Esophagus muscularis mucosa (tissue), 4 donors: ENCODE measurements at regions not wholly inside any gene's neighbourhood (a gene's known extent, or its start where the extent isn't known, plus 50 kb on each side); places are given as distances from the start of the nearest gene placed in this dataset.

Source experiments
- DNase-seq: peaks from one replicate; pipeline ENCODE4 v3.0.0-alpha.2; 2017; ENCODE audit errors: extremely low spot score
- H3K27ac ChIP-seq, 4 donors: fragments of 200-600 bp; sonication (generic); replicated peaks in 1 of 4; 1 replicate in 3 of 4; 2 replicates in 1 of 4; pipeline ENCODE4 v1.5.1; 2016 to 2019; ENCODE audit warnings: mild to moderate bottlenecking in 1 of 4
- H3K27me3 ChIP-seq, 4 donors: fragments of 200-600 bp; sonication (generic); one replicate each; pipeline versions ENCODE4 v1.5.1 to v1.6.0; 2016 to 2019
- H3K36me3 ChIP-seq, 4 donors: fragments of 200-600 bp; sonication (generic); one replicate each; pipeline ENCODE4 v1.5.1; 2016 to 2019
- H3K4me1 ChIP-seq, 4 donors: fragments of 200-600 bp; sonication (generic); one replicate each; pipeline ENCODE4 v1.5.1; 2016 to 2019
- H3K4me3 ChIP-seq, 4 donors: fragments of 200-600 bp; sonication (generic); 1 replicate in 2 of 4; 2 replicates in 2 of 4; pipeline ENCODE4 v1.5.1; 2016 to 2019; ENCODE audit warnings: mild to moderate bottlenecking in 4 of 4, moderate library complexity in 1 of 4
- H3K9me3 ChIP-seq, 4 donors: fragments of 200-600 bp; sonication (generic); 1 replicate in 3 of 4; 2 replicates in 1 of 4; pipeline ENCODE4 v1.5.1; 2016 to 2019
- EP300 ChIP-seq: sonication (generic); formaldehyde crosslinking; IDR thresholded peaks from one replicate; pipeline ENCODE4 v1.6.1; 2017; ENCODE audit warnings: antibody characterized with exemption
- POLR2A ChIP-seq: fragments of 450-650 bp; IDR thresholded peaks from one replicate; pipeline ENCODE4 v1.6.1; 2017; ENCODE audit warnings: antibody characterized with exemption, moderate library complexity, mild to moderate bottlenecking, low read depth
- POLR2AphosphoS5 ChIP-seq, 2 donors: sonication (generic); formaldehyde crosslinking; IDR thresholded peaks; one replicate each; pipeline ENCODE4 v1.6.1; 2017; ENCODE audit warnings: antibody characterized with exemption in 2 of 2
- WGBS: methylation state at CpG from one replicate; pipeline ENCODE4 v1.1.5; 2018; 5-methylcytosine and 5-hydroxymethylcytosine counted together
- intact Hi-C: fragments of 100-400 bp; cut with DNase I; formaldehyde crosslinking; loops from one replicate; pipeline ENCODE4 v1.15.1; 2023
- TF ChIP-seq, protein P1 (sequence below), 3 experiments: fragments of 200-600 bp in 2 of 3; fragments of 450-650 bp in 1 of 3; sonication (generic) in 2 of 3; IDR thresholded peaks; one replicate each; pipeline ENCODE4 v1.5.1; 2017 to 2019; ENCODE audit warnings: antibody characterized with exemption in 3 of 3, mild to moderate bottlenecking in 2 of 3, moderate library complexity in 1 of 3

GRCh38 chr18:59783138-59783537 is 85.9 kb upstream of the CCBE1 start:
- no peak overlapping the region for H3K27ac ChIP-seq
- no peaks in the 10 kb centered on the region for H3K36me3 ChIP-seq
- TF ChIP-seq POLR2AphosphoS5 (IDR thresholded peaks at IDR 0.05) (no peak), EP300 (no peak), POLR2A (no peak)
- TF ChIP-seq, protein P1, sequence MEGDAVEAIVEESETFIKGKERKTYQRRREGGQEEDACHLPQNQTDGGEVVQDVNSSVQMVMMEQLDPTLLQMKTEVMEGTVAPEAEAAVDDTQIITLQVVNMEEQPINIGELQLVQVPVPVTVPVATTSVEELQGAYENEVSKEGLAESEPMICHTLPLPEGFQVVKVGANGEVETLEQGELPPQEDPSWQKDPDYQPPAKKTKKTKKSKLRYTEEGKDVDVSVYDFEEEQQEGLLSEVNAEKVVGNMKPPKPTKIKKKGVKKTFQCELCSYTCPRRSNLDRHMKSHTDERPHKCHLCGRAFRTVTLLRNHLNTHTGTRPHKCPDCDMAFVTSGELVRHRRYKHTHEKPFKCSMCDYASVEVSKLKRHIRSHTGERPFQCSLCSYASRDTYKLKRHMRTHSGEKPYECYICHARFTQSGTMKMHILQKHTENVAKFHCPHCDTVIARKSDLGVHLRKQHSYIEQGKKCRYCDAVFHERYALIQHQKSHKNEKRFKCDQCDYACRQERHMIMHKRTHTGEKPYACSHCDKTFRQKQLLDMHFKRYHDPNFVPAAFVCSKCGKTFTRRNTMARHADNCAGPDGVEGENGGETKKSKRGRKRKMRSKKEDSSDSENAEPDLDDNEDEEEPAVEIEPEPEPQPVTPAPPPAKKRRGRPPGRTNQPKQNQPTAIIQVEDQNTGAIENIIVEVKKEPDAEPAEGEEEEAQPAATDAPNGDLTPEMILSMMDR (IDR thresholded peaks at IDR 0.05), result peak in 1 of 3 experiments; percentile 26
- H3K9me3 ChIP-seq, result no peaks in the 10 kb centered on the region
- no peaks in the 10 kb centered on the region for H3K27me3 ChIP-seq
- H3K4me3 ChIP-seq, result no peak overlapping the region
- intact Hi-C loops, result no loop called here
- no peak for DNase-seq
- WGBS, result 33% methylated on average over 5 of the region's 5 CpGs
- H3K4me1 ChIP-seq, result peaks cover 0 to 7% (median under 1%) of the 10 kb centered on the region in 4 donors

DNA sequence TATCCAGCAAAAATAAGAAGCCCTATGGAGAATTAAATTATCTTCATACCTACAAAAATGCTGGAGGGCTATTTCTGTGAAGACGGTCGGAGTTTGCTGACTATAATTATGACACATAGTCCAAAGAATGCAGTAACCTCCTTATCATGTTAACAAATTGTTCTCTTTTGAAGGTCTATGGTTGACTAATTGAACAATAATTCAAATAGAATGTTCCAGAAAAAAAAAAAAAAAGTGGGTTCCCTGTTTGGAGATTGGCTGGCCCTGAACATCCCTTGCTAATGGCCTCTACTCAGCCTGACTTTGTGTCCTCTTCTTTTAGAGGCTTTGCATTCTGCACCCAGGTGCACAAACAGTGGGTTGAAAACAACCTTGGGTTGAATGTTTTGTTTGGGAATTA is 82.8 kb upstream of the CCBE1 start:
- intact Hi-C loops, result no loop called here
- TF ChIP-seq POLR2AphosphoS5 (IDR thresholded peaks at IDR 0.05) (no peak), POLR2A (no peak), EP300 (no peak)
- TF ChIP-seq, protein P1 (IDR thresholded peaks at IDR 0.05), result no peak

GRCh38 chr18:59778434-59778833 is 81.2 kb upstream of the CCBE1 start:
- H3K4me1 ChIP-seq, result peaks cover 0 to 7% (median 0%) of the 10 kb centered on the region in 4 donors
- H3K27me3 ChIP-seq, result no peaks in the 10 kb centered on the region
- WGBS, result 73% methylated on average over 1 of the region's 1 CpG
- TF ChIP-seq EP300, result no peak
- TF ChIP-seq POLR2A, result no peak
- TF ChIP-seq, protein P1 (IDR thresholded peaks at IDR 0.05), result no peak
- no peak for TF ChIP-seq POLR2AphosphoS5 (IDR thresholded peaks at IDR 0.05)
- H3K27ac ChIP-seq, result no peak overlapping the region
- H3K36me3 ChIP-seq, result no peaks in the 10 kb centered on the region
- H3K4me3 ChIP-seq, result no peak overlapping the region
- no peaks in the 10 kb centered on the region for H3K9me3 ChIP-seq
- intact Hi-C loops, result no loop called here
- DNase-seq, result no peak

More for the DNA sequence above, 82.8 kb upstream of the CCBE1 start:
- WGBS, result 52% methylated on average over 2 of the region's 2 CpGs
- Histone ChIP-seq H3K36me3 (no peaks in the 10 kb centered on the region), H3K27ac (no peak overlapping the region), H3K27me3 (no peaks in the 10 kb centered on the region), H3K4me3 (no peak overlapping the region), H3K9me3 (no peaks in the 10 kb centered on the region), H3K4me1 (peaks cover 0 to 7% (median 0%) of the 10 kb centered on the region in 4 donors)
- DNase-seq, result no peak

DNA sequence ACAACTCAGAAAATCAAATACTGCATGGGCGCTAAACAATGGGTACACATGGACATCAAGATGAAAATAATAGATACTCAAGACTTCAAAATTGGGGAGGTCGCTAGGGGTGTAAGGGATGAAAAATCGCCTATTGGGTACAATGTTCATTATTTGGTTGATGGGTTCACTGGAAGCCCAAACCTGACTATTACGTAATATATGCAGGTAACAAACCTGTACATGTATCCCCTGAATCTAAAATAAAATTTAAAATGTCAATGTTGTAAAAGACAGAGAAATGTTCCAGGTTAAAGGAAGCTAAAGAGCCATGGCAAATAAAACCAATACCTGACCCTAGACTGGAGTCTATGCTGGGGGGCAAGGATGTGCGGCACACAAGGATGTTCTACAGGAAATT is 80.4 kb upstream of the CCBE1 start:
- WGBS, result 98% methylated on average over 5 of the region's 5 CpGs
- Histone ChIP-seq H3K4me1 (peaks cover 0 to 7% (median 0%) of the 10 kb centered on the region in 4 donors), H3K9me3 (no peaks in the 10 kb centered on the region), H3K27me3 (no peaks in the 10 kb centered on the region), H3K27ac (no peak overlapping the region), H3K4me3 (no peak overlapping the region), H3K36me3 (no peaks in the 10 kb centered on the region)
- no peak for DNase-seq
- no peak for TF ChIP-seq EP300
- TF ChIP-seq, protein P1 (IDR thresholded peaks at IDR 0.05), result no peak
- TF ChIP-seq POLR2A, result no peak
- TF ChIP-seq POLR2AphosphoS5 (IDR thresholded peaks at IDR 0.05), result no peak
- intact Hi-C loops, result no loop called here

- no peaks in the 10 kb centered on the region for H3K4me1 ChIP-seq
- no peaks in the 10 kb centered on the region for H3K36me3 ChIP-seq
- peaks cover 0 to 13% (median 0%) of the 10 kb centered on the region in 4 donors for H3K27me3 ChIP-seq
- TF ChIP-seq, protein P1 (IDR thresholded peaks at IDR 0.05), result no peak
- TF ChIP-seq POLR2AphosphoS5 (IDR thresholded peaks at IDR 0.05), result no peak
- no peak for TF ChIP-seq EP300
- no peak for TF ChIP-seq POLR2A
- no peak overlapping the region for H3K4me3 ChIP-seq
- no peak overlapping the region for H3K27ac ChIP-seq
- H3K9me3 ChIP-seq, result peaks cover 0 to 7% (median 0%) of the 10 kb centered on the region in 4 donors
- 66% methylated on average over 3 of the region's 3 CpGs for WGBS
- no peak for DNase-seq
- intact Hi-C loops, result no loop called here
Measured at GRCh38 chr18:59769129-59769865, 72.1 kb upstream of the CCBE1 start.
